GM23248 (cell line): ENCODE measurements at regions not wholly inside any gene's neighbourhood (a gene's known extent, or its start where the extent isn't known, plus 50 kb on each side); places are given as distances from the start of the nearest gene placed in this dataset.

Experiments used
- DNase-seq: peaks from one replicate; pipeline ENCODE4 v3.0.0-alpha.2; 2015
- H2AFZ ChIP-seq: fragments of 200-600 bp; sonication (generic); 2 replicates; pipeline ENCODE4 v1.6.1; 2016; ENCODE audit warnings: antibody characterized with exemption
- H3F3A ChIP-seq: fragments of 200-600 bp; sonication (generic); 2 replicates; pipeline ENCODE4 v1.6.1; 2016; ENCODE audit warnings: mild to moderate bottlenecking, antibody characterized with exemption, mixed run types; ENCODE audit not compliant: insufficient read depth
- H3K27ac ChIP-seq: fragments of 200-600 bp; sonication (generic); 2 replicates; pipeline ENCODE4 v1.5.1; 2016; ENCODE audit warnings: mild to moderate bottlenecking
- H3K27me3 ChIP-seq: fragments of 200-600 bp; sonication (generic); replicated peaks from 2 replicates; pipeline ENCODE4 v1.6.1; 2016; ENCODE audit warnings: mild to moderate bottlenecking; ENCODE audit not compliant: insufficient read depth
- H3K36me3 ChIP-seq: fragments of 200-600 bp; sonication (generic); 2 replicates; pipeline ENCODE4 v1.6.1; 2016; ENCODE audit warnings: low read depth, mild to moderate bottlenecking
- H3K4me1 ChIP-seq: fragments of 200-600 bp; sonication (generic); 2 replicates; pipeline ENCODE4 v1.6.1; 2016; ENCODE audit warnings: mild to moderate bottlenecking; ENCODE audit not compliant: insufficient read depth
- H3K4me2 ChIP-seq: fragments of 200-600 bp; sonication (generic); one replicate; pipeline ENCODE4 v1.6.1; 2016; ENCODE audit warnings: mild to moderate bottlenecking; ENCODE audit not compliant: unreplicated experiment
- H3K4me3 ChIP-seq: fragments of 200-600 bp; sonication (generic); 2 replicates; pipeline ENCODE4 v1.5.1; 2016; ENCODE audit warnings: mild to moderate bottlenecking
- H3K79me2 ChIP-seq: fragments of 200-600 bp; sonication (generic); 2 replicates; pipeline ENCODE4 v1.6.1; 2016; ENCODE audit warnings: mild to moderate bottlenecking; ENCODE audit not compliant: insufficient read depth
- H3K9ac ChIP-seq: fragments of 200-600 bp; sonication (generic); 2 replicates; pipeline ENCODE4 v1.6.1; 2016; ENCODE audit warnings: mild to moderate bottlenecking
- H3K9me2 ChIP-seq: fragments of 200-600 bp; sonication (generic); 2 replicates; pipeline ENCODE4 v1.6.1; 2016; ENCODE audit warnings: mixed run types, mild to moderate bottlenecking, moderate library complexity; ENCODE audit not compliant: insufficient read depth
- H3K9me3 ChIP-seq: fragments of 200-600 bp; sonication (generic); one replicate; pipeline ENCODE4 v1.6.1; 2017; ENCODE audit warnings: low read depth
- H4K20me1 ChIP-seq: fragments of 200-600 bp; sonication (generic); 2 replicates; pipeline ENCODE4 v1.6.0; 2016; ENCODE audit not compliant: insufficient read depth
- EZH2 ChIP-seq: fragments of 200-600 bp; sonication (generic); IDR thresholded peaks from 2 replicates; pipeline ENCODE4 v1.6.1; 2018; ENCODE audit warnings: antibody characterized with exemption, mild to moderate bottlenecking; ENCODE audit not compliant: insufficient read depth, poor library complexity, severe bottlenecking
- EZH2phosphoT487 ChIP-seq: fragments of 200-600 bp; sonication (generic); IDR thresholded peaks from 2 replicates; pipeline ENCODE4 v1.6.1; 2018; ENCODE audit warnings: antibody characterized with exemption, moderate library complexity, mild to moderate bottlenecking, low read depth; ENCODE audit not compliant: insufficient read depth
- WGBS, 2 experiments: methylation state at CpG; one replicate each; pipeline ENCODE4 v1.1.6; 2015 to 2017; ENCODE audit warnings: low lambda C conversion rate in 2 of 2, low coverage in 1 of 2; ENCODE audit errors: missing lambda C conversion rate in 2 of 2; 5-methylcytosine and 5-hydroxymethylcytosine counted together
- in situ Hi-C: fragments of 300-500 bp; cut with MboI; formaldehyde crosslinking; loops from 2 replicates; pipeline ENCODE4 v1.15.0; 2020

DNA sequence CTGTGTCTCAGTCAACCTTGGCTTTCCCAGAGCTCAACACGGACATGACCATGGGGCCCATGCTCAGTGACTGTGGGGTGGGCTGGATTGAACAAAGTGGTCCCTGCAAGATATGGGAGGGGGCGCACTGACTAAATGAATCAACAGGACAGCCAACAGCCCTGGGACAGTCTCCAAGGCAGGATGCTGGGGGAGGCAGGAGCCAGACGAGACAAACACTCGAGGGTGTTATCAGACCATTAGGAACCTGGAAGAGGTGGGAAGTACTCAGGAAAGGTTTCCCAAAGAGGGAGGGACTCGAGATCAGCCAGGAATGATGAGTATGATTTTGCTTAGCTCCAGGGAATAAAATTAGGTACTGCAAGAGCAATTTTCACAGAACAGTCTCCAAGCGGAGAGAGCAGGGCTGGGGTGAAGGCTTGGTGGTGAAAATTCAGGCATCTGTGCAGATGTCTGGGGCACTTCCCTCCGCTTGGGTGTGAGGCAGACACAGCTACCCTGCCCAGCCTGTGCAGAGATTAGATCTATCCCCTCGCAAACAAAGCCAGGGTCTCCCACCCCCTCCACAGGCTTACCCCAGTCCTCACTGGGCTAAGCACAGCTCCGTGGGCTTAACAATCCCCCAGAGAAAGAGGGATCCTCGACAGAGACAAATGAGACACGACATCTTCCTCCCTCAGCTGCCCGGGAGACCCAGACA lies 261.1 kb upstream of the ZMIZ1 start:
- Histone ChIP-seq H3K9me3 (no peaks in the 10 kb centered on the region), H3K4me1 (peaks cover 43% of the 10 kb centered on the region), H3K9me2 (no peaks in the 10 kb centered on the region), H3K27me3 (no peaks in the 10 kb centered on the region), H3K9ac (no peak overlapping the region), H4K20me1 (no peaks in the 10 kb centered on the region), H3K79me2 (no peaks in the 10 kb centered on the region), H3K36me3 (no peaks in the 10 kb centered on the region), H3K4me2 (no peak overlapping the region), H3K4me3 (no peak overlapping the region), H3F3A (peaks cover 16% of the 10 kb centered on the region), H3K27ac (no peak overlapping the region), H2AFZ (no peak overlapping the region)
- TF ChIP-seq EZH2 (no peak), EZH2phosphoT487 (no peak)
- in situ Hi-C loops: no loop called here
- DNase-seq: no peak
- WGBS, 2 experiments: 89 to 90% methylated on average over 12 of the region's 12 CpGs

DNA sequence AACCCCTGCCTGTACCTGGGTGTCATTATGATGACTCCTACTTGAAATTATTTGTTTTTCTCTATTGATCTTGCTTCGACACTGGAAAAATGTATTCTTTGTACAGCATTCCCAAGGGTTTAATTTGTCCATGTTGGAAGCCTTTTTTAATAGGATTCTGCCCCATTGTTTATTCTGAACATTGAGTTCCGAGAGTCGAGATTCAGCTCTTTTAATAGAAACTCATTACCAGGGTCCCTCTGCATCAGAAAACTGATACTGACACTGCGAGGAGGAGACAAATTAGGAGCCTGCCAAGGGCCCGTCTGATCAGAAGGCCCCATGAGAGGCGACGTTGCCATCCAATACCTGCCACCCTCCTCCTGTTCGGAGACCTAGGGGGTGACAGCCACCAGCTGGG lies 260.5 kb upstream of the ZMIZ1 start:
- Histone ChIP-seq H3K4me3 (no peak overlapping the region), H3K9me2 (no peaks in the 10 kb centered on the region), H3K9ac (no peak overlapping the region), H3F3A (peaks cover 16% of the 10 kb centered on the region), H4K20me1 (no peaks in the 10 kb centered on the region), H3K4me2 (no peak overlapping the region), H3K4me1 (peaks cover 37% of the 10 kb centered on the region), H2AFZ (no peak overlapping the region), H3K36me3 (no peaks in the 10 kb centered on the region), H3K79me2 (no peaks in the 10 kb centered on the region), H3K27ac (no peak overlapping the region), H3K9me3 (no peaks in the 10 kb centered on the region), H3K27me3 (no peaks in the 10 kb centered on the region)
- TF ChIP-seq EZH2: no peak
- no peak for TF ChIP-seq EZH2phosphoT487
- in situ Hi-C loops: no loop called here
- WGBS, 2 experiments: 88 to 92% methylated on average over 8 of the region's 8 CpGs
- DNase-seq: no peak

DNA sequence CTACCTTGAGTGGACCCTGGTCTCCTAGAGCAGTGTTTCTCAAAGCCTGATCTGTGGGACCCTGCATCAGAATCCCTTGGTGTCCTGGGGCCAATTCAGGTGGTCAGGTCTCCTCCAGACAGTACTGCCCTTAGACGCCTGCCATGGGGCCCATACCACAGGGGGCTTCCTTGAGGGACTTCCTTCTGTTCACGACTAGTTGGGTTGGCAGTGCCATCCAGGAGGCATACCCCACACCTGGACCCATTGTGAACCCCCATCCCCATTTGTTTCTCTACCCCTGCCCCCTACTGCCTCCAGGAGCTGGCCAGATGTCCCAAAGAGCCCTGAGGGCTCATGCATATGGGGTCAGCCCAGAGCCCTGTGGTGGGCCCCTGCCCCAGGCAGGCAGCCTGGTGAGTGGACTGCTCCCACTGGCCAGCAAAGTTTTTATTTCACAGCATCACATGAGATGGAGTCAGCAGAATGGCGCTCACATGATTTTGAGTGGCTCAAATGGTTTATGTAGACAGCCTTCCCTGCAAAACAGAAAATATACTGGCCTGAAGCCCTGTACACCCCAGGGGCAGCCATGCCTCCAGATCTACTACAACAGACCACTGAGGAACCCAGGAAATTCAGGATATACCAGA lies 259.9 kb upstream of the ZMIZ1 start:
- Histone ChIP-seq H3K9me3 (no peaks in the 10 kb centered on the region), H3K27ac (no peak overlapping the region), H2AFZ (no peak overlapping the region), H3F3A (peaks cover 16% of the 10 kb centered on the region), H3K4me3 (no peak overlapping the region), H3K9me2 (no peaks in the 10 kb centered on the region), H3K27me3 (no peaks in the 10 kb centered on the region), H4K20me1 (no peaks in the 10 kb centered on the region), H3K4me2 (no peak overlapping the region), H3K36me3 (no peaks in the 10 kb centered on the region), H3K79me2 (no peaks in the 10 kb centered on the region), H3K9ac (no peak overlapping the region), H3K4me1 (peaks cover 32% of the 10 kb centered on the region)
- TF ChIP-seq EZH2 (no peak), EZH2phosphoT487 (no peak)
- in situ Hi-C loops: no loop called here
- 92% methylated on average over 3 of the region's 3 CpGs for WGBS, 2 experiments
- DNase-seq: no peak

DNA sequence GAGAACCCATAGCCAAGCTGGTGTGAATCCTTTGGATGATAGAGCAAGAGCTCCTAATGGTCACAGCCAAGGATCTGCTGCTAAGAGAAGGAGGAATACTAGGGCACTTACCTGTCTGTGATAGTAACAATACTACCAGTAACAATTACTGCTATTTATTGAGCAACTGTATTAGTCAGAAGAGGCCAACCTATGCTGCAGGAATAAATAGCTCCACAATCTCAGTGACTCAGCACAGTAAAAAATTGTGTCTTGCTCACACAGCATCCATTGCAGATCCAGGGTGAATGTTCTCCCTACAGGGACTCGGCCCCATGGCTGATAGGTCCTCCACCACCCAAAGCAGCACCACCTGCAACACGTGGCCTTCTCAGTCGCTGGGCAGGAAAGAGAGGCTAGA lies 257.6 kb upstream of the ZMIZ1 start:
- no peak for TF ChIP-seq EZH2phosphoT487
- no peak for TF ChIP-seq EZH2
- Histone ChIP-seq H3K4me3 (no peak overlapping the region), H3K9ac (no peak overlapping the region), H3K9me2 (no peaks in the 10 kb centered on the region), H3K27me3 (no peaks in the 10 kb centered on the region), H3K36me3 (no peaks in the 10 kb centered on the region), H4K20me1 (no peaks in the 10 kb centered on the region), H3K4me2 (no peak overlapping the region), H2AFZ (no peak overlapping the region), H3F3A (peaks cover 4% of the 10 kb centered on the region), H3K9me3 (no peaks in the 10 kb centered on the region), H3K79me2 (no peaks in the 10 kb centered on the region), H3K27ac (no peak overlapping the region), H3K4me1 (peaks cover 10% of the 10 kb centered on the region)
- 75 to 78% methylated on average over 3 of the region's 3 CpGs for WGBS, 2 experiments
- in situ Hi-C loops: no loop called here
- DNase-seq: peak; percentile 33
